ENCODE measurements at regions not wholly inside any gene's neighbourhood (a gene's known extent, or its start where the extent isn't known, plus 50 kb on each side); places are given as distances from the start of the nearest gene placed in this dataset.

DNA sequence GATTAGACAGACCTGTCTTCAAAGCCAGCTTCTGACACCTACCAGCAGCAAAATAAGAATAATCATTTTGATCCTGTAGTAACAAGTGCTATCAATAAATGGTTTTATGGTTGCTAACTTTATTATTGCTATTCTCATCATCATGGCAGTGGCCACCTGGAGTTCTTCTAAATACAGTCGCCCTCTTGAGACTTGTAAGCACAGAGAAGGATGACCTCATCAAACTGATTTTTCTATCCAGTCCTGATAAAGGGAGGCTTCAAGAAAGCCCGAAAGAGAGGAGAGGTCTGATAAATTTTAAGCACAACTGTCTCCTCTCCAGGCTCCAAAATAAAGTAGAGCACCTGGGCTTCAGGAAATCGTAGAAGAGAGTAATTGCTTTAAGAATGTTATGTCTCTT, 286.4 kb downstream of the USP46 start:
- no peak for DNase-seq (ENCODE audit: low read depth)
- H3K4me3 ChIP-seq (ENCODE audit: low read length), result no peak overlapping the region
- TF ChIP-seq, protein P1, sequence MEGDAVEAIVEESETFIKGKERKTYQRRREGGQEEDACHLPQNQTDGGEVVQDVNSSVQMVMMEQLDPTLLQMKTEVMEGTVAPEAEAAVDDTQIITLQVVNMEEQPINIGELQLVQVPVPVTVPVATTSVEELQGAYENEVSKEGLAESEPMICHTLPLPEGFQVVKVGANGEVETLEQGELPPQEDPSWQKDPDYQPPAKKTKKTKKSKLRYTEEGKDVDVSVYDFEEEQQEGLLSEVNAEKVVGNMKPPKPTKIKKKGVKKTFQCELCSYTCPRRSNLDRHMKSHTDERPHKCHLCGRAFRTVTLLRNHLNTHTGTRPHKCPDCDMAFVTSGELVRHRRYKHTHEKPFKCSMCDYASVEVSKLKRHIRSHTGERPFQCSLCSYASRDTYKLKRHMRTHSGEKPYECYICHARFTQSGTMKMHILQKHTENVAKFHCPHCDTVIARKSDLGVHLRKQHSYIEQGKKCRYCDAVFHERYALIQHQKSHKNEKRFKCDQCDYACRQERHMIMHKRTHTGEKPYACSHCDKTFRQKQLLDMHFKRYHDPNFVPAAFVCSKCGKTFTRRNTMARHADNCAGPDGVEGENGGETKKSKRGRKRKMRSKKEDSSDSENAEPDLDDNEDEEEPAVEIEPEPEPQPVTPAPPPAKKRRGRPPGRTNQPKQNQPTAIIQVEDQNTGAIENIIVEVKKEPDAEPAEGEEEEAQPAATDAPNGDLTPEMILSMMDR (IDR thresholded peaks at IDR 0.05; ENCODE audit: insufficient read depth, low read depth, low read length, missing control alignments), result no peak

DNA sequence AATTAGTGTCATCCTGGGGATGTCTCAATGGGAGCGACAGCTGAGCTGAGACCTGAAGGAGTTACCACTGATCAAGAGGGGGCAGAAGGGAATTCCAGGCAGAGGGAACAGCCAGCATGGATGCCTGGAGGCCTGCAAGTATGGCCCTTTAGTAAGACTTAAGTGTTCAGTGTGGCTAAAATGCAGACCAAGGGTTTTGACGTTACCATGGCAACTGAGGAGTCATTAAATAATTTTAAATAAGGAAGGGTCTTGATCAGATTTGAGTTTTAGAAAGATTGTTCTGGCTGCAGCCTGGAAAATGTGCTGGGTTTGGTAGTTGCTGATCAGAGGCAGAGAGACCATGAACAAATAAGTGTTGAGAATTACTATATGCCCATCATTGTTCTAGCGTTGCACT, 285.5 kb downstream of the USP46 start:
- TF ChIP-seq, protein P1 (IDR thresholded peaks at IDR 0.05; ENCODE audit: insufficient read depth, low read depth, low read length, missing control alignments), result no peak
- H3K4me3 ChIP-seq (ENCODE audit: low read length), result no peak overlapping the region
- DNase-seq (ENCODE audit: low read depth), result no peak

DNA sequence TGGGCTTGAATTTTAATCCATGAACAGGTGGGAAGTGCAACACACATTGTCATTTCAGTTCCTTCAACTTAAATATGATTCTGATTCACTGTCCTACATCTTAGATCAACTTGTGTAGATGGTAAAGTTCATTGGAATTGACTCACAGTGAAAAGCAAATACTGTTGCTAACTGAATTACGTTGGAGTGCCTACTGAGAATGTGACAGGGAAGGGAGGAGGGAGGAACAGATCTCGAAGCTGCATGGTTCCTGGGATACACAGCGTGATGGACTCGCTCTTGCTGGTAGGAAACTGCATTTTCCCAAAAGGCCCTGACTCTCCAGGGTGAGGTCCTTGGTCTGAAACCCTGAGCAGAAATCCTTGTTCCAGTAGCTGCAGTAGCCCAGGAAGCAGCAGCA, 284.2 kb downstream of the USP46 start:
- no peak for DNase-seq (ENCODE audit: low read depth)
- H3K4me3 ChIP-seq (ENCODE audit: low read length), result no peak overlapping the region
- TF ChIP-seq, protein P1 (IDR thresholded peaks at IDR 0.05; ENCODE audit: insufficient read depth, low read depth, low read length, missing control alignments), result no peak

DNA sequence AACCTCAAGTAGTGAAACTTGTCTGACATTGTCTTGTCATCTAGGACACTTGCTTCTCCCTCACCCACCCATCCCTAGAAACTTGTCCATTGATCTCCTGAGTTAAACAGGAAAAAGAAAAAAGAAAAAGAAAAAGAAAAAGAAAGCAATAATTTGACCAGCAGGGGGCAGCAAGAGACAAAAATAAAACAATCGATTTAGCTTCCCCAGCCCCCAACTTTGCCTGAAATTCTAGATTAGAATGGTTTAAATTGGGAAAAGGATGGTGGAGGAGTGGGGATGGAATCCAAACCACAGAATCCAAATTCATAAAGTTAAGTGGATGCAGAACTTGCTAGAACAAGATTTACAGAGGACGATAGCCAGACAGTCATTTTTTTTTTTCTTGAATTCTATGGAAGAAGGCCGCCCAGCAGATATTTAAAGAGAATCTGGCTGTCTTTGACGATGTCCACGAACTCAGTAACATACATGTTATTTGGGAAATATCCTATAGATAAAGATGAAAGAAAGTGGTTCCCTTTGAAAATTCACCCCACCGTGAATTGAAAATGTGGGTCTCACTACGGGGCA, 282.9 kb downstream of the USP46 start:
- DNase-seq (ENCODE audit: low read depth), result peak; percentile 44
- TF ChIP-seq, protein P1 (IDR thresholded peaks at IDR 0.05; ENCODE audit: insufficient read depth, low read depth, low read length, missing control alignments), result peak; percentile 48
- no peak overlapping the region for H3K4me3 ChIP-seq (ENCODE audit: low read length)

DNA sequence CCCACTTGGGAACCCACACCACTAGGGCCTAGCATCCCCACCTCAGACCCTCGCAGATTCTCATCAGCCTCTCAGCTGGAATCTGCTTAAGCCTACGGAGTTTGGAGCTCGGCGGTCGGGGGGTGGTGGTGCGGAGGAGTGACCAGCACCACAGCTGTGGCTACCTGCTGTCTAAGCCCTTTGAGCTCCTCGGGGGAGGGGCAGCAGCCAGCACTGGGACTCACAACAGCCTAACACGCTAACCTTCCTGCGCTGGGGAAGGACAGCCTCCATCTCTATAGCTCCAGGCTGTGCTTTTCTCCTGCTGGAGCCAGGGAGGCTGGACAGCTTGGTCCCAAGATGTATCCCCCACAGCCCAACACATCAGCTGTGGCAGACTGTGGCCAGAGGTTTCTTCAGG, 281.5 kb downstream of the USP46 start:
- TF ChIP-seq, protein P1 (IDR thresholded peaks at IDR 0.05; ENCODE audit: insufficient read depth, low read depth, low read length, missing control alignments), result no peak
- no peak overlapping the region for H3K4me3 ChIP-seq (ENCODE audit: low read length)
- DNase-seq (ENCODE audit: low read depth), result no peak

DNA sequence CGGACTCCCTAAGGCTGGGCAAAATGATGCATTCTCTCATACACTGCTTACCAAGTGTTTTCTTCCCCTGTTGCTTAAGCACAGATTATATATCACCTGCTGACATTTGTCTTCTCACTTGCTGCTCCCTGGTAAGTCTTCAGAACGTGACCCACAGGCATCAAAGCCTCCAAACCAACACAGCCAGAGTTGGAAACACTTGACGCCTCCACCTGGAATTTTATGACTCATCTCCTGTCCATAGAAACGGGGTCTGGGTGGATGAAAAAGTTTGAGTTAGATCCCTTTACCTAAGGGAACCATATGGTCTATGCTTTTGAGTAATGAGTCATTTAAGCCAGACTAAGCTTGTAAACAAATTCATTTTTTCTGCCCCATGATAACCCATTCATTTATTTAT, 251.6 kb downstream of the USP46 start:
- H3K4me3 ChIP-seq (ENCODE audit: low read length), result no peak overlapping the region
- peak; percentile 54 for DNase-seq (ENCODE audit: low read depth)
- TF ChIP-seq, protein P1 (IDR thresholded peaks at IDR 0.05; ENCODE audit: insufficient read depth, low read depth, low read length, missing control alignments), result no peak

DNA sequence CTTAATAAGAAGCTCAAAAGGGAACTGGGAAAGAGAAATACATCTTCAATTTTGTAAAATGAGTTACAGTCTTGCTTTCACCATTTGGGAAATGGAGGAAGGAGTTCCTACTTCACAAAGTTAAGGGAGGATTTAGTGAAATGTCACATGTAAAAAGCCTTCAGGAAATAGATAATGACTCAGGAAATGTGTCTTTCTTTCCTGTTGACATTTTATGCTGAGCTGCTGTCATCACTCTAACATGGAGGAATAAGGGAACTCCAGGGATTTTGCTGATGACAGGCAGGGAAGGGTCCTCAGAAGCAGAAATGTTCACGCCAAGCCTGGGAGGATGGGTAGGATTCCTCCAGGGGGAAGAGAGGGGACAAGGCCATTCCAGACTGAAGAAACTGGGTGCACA, 251.1 kb downstream of the USP46 start:
- DNase-seq (ENCODE audit: low read depth), result no peak
- no peak overlapping the region for H3K4me3 ChIP-seq (ENCODE audit: low read length)
- TF ChIP-seq, protein P1 (IDR thresholded peaks at IDR 0.05; ENCODE audit: insufficient read depth, low read depth, low read length, missing control alignments), result no peak
